Astrocyte (in vitro differentiated cells and primary cell): ENCODE measurements at regions not wholly inside any gene's neighbourhood (a gene's known extent, or its start where the extent isn't known, plus 50 kb on each side); places are given as distances from the start of the nearest gene placed in this dataset.
"Not testable (repeated sequence)": the region's sequence is repeated elsewhere in the genome, so short reads cannot be mapped to it uniquely, and the experiment has no call there.

Experiments
- DNase-seq: peaks from one replicate; pipeline ENCODE4 v3.0.0-alpha.2; 2010; ENCODE audit warnings: low read depth
- FAIRE-seq: peaks from 2 replicates; lab custom pipeline; 2011; peaks lifted over from hg19 to GRCh38; lab: Jason Lieb, UNC
- H2AFZ ChIP-seq: 2 replicates; pipeline ENCODE4 v1.6.0; 2012; ENCODE audit warnings: low read depth, low read length, inconsistent platforms
- H3K27ac ChIP-seq: 2 replicates; pipeline ENCODE4 v1.5.1; 2011; ENCODE audit warnings: low read depth, low read length, inconsistent platforms
- H3K27me3 ChIP-seq: 2 replicates; pipeline ENCODE4 v1.6.0; 2011; ENCODE audit warnings: low read length, inconsistent platforms; ENCODE audit not compliant: insufficient read depth
- H3K36me3 ChIP-seq: 2 replicates; pipeline ENCODE4 v1.5.1; 2011; ENCODE audit warnings: low read length, inconsistent platforms; ENCODE audit not compliant: insufficient read depth
- H3K4me1 ChIP-seq: 2 replicates; pipeline ENCODE4 v1.5.1; 2011; ENCODE audit warnings: low read length, inconsistent platforms; ENCODE audit not compliant: insufficient read depth
- H3K4me2 ChIP-seq: 2 replicates; pipeline ENCODE4 v1.6.0; 2012; ENCODE audit warnings: low read length, inconsistent platforms
- H3K4me3 ChIP-seq: 2 replicates; pipeline ENCODE4 v1.5.1; 2011; ENCODE audit warnings: low read depth, mild to moderate bottlenecking, low read length, inconsistent platforms; ENCODE audit not compliant: insufficient read depth
- H3K79me2 ChIP-seq: 2 replicates; pipeline ENCODE4 v1.6.0; 2012; ENCODE audit warnings: mild to moderate bottlenecking, low read length, inconsistent platforms; ENCODE audit not compliant: insufficient read depth
- H3K9ac ChIP-seq: 2 replicates; pipeline ENCODE4 v1.6.0; 2012; ENCODE audit warnings: mild to moderate bottlenecking, low read length, inconsistent platforms
- H3K9me3 ChIP-seq: 2 replicates; pipeline ENCODE4 v1.5.1; 2012; ENCODE audit warnings: low read depth, mild to moderate bottlenecking, low read length, inconsistent platforms; ENCODE audit not compliant: insufficient read depth
- H4K20me1 ChIP-seq: 2 replicates; pipeline ENCODE4 v1.6.0; 2012; ENCODE audit warnings: low read length, inconsistent platforms; ENCODE audit not compliant: insufficient read depth
- H3K27ac Mint-ChIP-seq: one replicate; pipeline ENCODE4 v1.8.0; 2021; ENCODE audit warnings: mild to moderate bottlenecking, mixed read lengths; ENCODE audit not compliant: unreplicated experiment
- H3K27me3 Mint-ChIP-seq: one replicate; pipeline ENCODE4 v1.8.0; 2021; ENCODE audit warnings: low read depth, mixed read lengths; ENCODE audit not compliant: unreplicated experiment
- H3K36me3 Mint-ChIP-seq: one replicate; pipeline ENCODE4 v1.8.0; 2021; ENCODE audit warnings: low read depth, mixed read lengths; ENCODE audit not compliant: unreplicated experiment
- H3K4me1 Mint-ChIP-seq: one replicate; pipeline ENCODE4 v1.8.0; 2021; ENCODE audit warnings: low read depth, mixed read lengths; ENCODE audit not compliant: unreplicated experiment
- H3K4me3 Mint-ChIP-seq: one replicate; pipeline ENCODE4 v1.8.0; 2021; ENCODE audit warnings: mild to moderate bottlenecking, moderate library complexity, mixed read lengths; ENCODE audit not compliant: unreplicated experiment
- H3K9me3 Mint-ChIP-seq: one replicate; pipeline ENCODE4 v1.8.0; 2021; ENCODE audit warnings: mild to moderate bottlenecking, mixed read lengths; ENCODE audit not compliant: unreplicated experiment
- EZH2 ChIP-seq: IDR thresholded peaks from 2 replicates; pipeline ENCODE4 v1.6.1; 2012; ENCODE audit warnings: mild to moderate bottlenecking, low read length, inconsistent platforms; ENCODE audit not compliant: insufficient read depth
- TF ChIP-seq, protein P1 (sequence below): IDR thresholded peaks from 2 replicates; pipeline ENCODE4 v1.5.1; 2011; ENCODE audit warnings: low read depth, mild to moderate bottlenecking, inconsistent platforms, low read length, moderate library complexity; ENCODE audit not compliant: insufficient read depth

GRCh38 chr2:142615876-142616275 is 261.6 kb upstream of the KYNU start:
- no peak overlapping the region for H3K4me3 Mint-ChIP-seq
- Histone ChIP-seq H3K4me3 (no peak overlapping the region), H3K36me3 (no peaks in the 10 kb centered on the region), H3K4me2 (no peak overlapping the region), H3K4me1 (no peaks in the 10 kb centered on the region), H4K20me1 (no peaks in the 10 kb centered on the region), H2AFZ (no peak overlapping the region), H3K27ac (no peak overlapping the region), H3K9me3 (no peaks in the 10 kb centered on the region), H3K9ac (no peak overlapping the region), H3K79me2 (no peaks in the 10 kb centered on the region), H3K27me3 (no peaks in the 10 kb centered on the region)
- no peak overlapping the region for H3K27ac Mint-ChIP-seq
- no peaks in the 10 kb centered on the region for H3K36me3 Mint-ChIP-seq
- no peak for DNase-seq
- TF ChIP-seq EZH2, result no peak
- TF ChIP-seq, protein P1, sequence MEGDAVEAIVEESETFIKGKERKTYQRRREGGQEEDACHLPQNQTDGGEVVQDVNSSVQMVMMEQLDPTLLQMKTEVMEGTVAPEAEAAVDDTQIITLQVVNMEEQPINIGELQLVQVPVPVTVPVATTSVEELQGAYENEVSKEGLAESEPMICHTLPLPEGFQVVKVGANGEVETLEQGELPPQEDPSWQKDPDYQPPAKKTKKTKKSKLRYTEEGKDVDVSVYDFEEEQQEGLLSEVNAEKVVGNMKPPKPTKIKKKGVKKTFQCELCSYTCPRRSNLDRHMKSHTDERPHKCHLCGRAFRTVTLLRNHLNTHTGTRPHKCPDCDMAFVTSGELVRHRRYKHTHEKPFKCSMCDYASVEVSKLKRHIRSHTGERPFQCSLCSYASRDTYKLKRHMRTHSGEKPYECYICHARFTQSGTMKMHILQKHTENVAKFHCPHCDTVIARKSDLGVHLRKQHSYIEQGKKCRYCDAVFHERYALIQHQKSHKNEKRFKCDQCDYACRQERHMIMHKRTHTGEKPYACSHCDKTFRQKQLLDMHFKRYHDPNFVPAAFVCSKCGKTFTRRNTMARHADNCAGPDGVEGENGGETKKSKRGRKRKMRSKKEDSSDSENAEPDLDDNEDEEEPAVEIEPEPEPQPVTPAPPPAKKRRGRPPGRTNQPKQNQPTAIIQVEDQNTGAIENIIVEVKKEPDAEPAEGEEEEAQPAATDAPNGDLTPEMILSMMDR, result no peak
- H3K27me3 Mint-ChIP-seq, result no peaks in the 10 kb centered on the region
- H3K4me1 Mint-ChIP-seq, result no peaks in the 10 kb centered on the region
- no peaks in the 10 kb centered on the region for H3K9me3 Mint-ChIP-seq
- no peak for FAIRE-seq

GRCh38 chr2:142613193-142613592 is 264.3 kb upstream of the KYNU start:
- DNase-seq, H3K4me1 ChIP-seq, H3K27me3 ChIP-seq, FAIRE-seq, H4K20me1 ChIP-seq, H3K27ac ChIP-seq, H3K9me3 ChIP-seq, H3K9me3 Mint-ChIP-seq, H3K4me3 Mint-ChIP-seq, H3K79me2 ChIP-seq, H3K36me3 Mint-ChIP-seq, H3K27me3 Mint-ChIP-seq, H3K27ac Mint-ChIP-seq, H2AFZ ChIP-seq, H3K36me3 ChIP-seq, H3K9ac ChIP-seq, H3K4me2 ChIP-seq, H3K4me1 Mint-ChIP-seq, H3K4me3 ChIP-seq: not testable (repeated sequence)

- H3K9me3 ChIP-seq, result no peaks in the 10 kb centered on the region
- Mint-ChIP-seq H3K4me3 (no peak overlapping the region), H3K27me3 (no peaks in the 10 kb centered on the region), H3K4me1 (no peaks in the 10 kb centered on the region), H3K36me3 (no peaks in the 10 kb centered on the region), H3K9me3 (no peaks in the 10 kb centered on the region), H3K27ac (no peak overlapping the region)
- H4K20me1 ChIP-seq, result no peaks in the 10 kb centered on the region
- H3K9ac ChIP-seq, result no peak overlapping the region
- H3K4me2 ChIP-seq, result no peak overlapping the region
- H3K27me3 ChIP-seq, result no peaks in the 10 kb centered on the region
- no peak for DNase-seq
- H3K4me3 ChIP-seq, result no peak overlapping the region
- no peak overlapping the region for H3K27ac ChIP-seq
- H3K79me2 ChIP-seq, result no peaks in the 10 kb centered on the region
- no peak overlapping the region for H2AFZ ChIP-seq
- H3K4me1 ChIP-seq, result no peaks in the 10 kb centered on the region
- FAIRE-seq, result no peak
- no peaks in the 10 kb centered on the region for H3K36me3 ChIP-seq
- TF ChIP-seq, protein P1, result no peak
- no peak for TF ChIP-seq EZH2
Observed at GRCh38 chr2:142605421-142605820, 272.0 kb upstream of the KYNU start.
